SK-N-SH (cell line): ENCODE measurements at regions not wholly inside any gene's neighbourhood (a gene's known extent, or its start where the extent isn't known, plus 50 kb on each side); places are given as distances from the start of the nearest gene placed in this dataset.

ENCODE experiments used
- CTCF ChIA-PET: fragments of 300-600, 350-600 bp; formaldehyde crosslinking; extraction: SDS; loops from one replicate; lab custom pipeline; 2021; lab: Yijun Ruan, JAX
- POLR2A ChIA-PET: fragments of 350-600 bp; sonication (Branson Sonifier 250); formaldehyde crosslinking; extraction: SDS; loops from one replicate; lab custom pipeline; 2020; ENCODE audit warnings: antibody characterized with exemption, inconsistent platforms; lab: Yijun Ruan, JAX
- DNase-seq: peaks from one replicate; pipeline ENCODE4 v3.0.0; 2012
- H2AFZ ChIP-seq: fragments of 200-600 bp; sonication (generic); 2 replicates; pipeline ENCODE4 v1.8.1; 2016; ENCODE audit warnings: antibody characterized with exemption, mild to moderate bottlenecking, low read depth
- H3F3A ChIP-seq: fragments of 200-600 bp; sonication (generic); replicated peaks from 2 replicates; pipeline ENCODE3; 2016; ENCODE audit warnings: antibody characterized with exemption, mild to moderate bottlenecking; ENCODE audit not compliant: insufficient read depth
- H3K27ac ChIP-seq, 2 experiments: fragments of 200-500 bp in 1 of 2; fragments of 200-600 bp in 1 of 2; sonication (Bioruptor generic) in 1 of 2; sonication (generic), shearing (Covaris generic) in 1 of 2; 2 replicates each; pipeline versions ENCODE4 v1.5.1 to v1.6.1; 2014 to 2016; ENCODE audit warnings: low read depth in 2 of 2, inconsistent platforms in 1 of 2, low read length in 1 of 2, mild to moderate bottlenecking in 1 of 2, mixed read lengths in 1 of 2
- H3K27me3 ChIP-seq: fragments of 200-600 bp; sonication (generic), shearing (Covaris generic); 2 replicates; pipeline ENCODE4 v1.6.1; 2016; ENCODE audit warnings: mixed run types; ENCODE audit not compliant: insufficient read depth
- H3K36me3 ChIP-seq, 2 experiments: fragments of 200-500 bp in 1 of 2; fragments of 200-600 bp in 1 of 2; sonication (Bioruptor generic) in 1 of 2; sonication (generic) in 1 of 2; replicated peaks in 1 of 2; 2 replicates each; pipeline versions ENCODE3 to v1.5.1; 2014 to 2016; ENCODE audit warnings: low read length in 1 of 2, mild to moderate bottlenecking in 1 of 2; ENCODE audit not compliant: insufficient read depth in 2 of 2, control insufficient read depth in 1 of 2
- H3K4me1 ChIP-seq, 2 experiments: fragments of 200-500 bp in 1 of 2; fragments of 200-600 bp in 1 of 2; sonication (Bioruptor generic) in 1 of 2; sonication (generic), shearing (Covaris generic) in 1 of 2; 2 replicates each; pipeline versions ENCODE4 v1.5.1 to v1.6.1; 2014 to 2016; ENCODE audit warnings: low read depth in 1 of 2, low read length in 1 of 2, mixed run types in 1 of 2; ENCODE audit not compliant: insufficient read depth in 2 of 2, control insufficient read depth in 1 of 2
- H3K4me2 ChIP-seq: fragments of 200-600 bp; sonication (generic), shearing (Covaris generic); 2 replicates; pipeline ENCODE4 v1.6.1; 2017; ENCODE audit warnings: mixed run types
- H3K4me3 ChIP-seq, 2 experiments: fragments of 200-500 bp in 1 of 2; fragments of 200-600 bp in 1 of 2; sonication (Bioruptor generic) in 1 of 2; sonication (generic), shearing (Covaris generic) in 1 of 2; 2 replicates each; pipeline versions ENCODE4 v1.5.1 to v1.8.1; 2014 to 2016; ENCODE audit warnings: low read depth in 2 of 2, inconsistent platforms in 1 of 2, low read length in 1 of 2, mild to moderate bottlenecking in 1 of 2, mixed read lengths in 1 of 2, moderate library complexity in 1 of 2
- H3K79me2 ChIP-seq: fragments of 200-600 bp; sonication (generic); 2 replicates; pipeline ENCODE4 v1.8.1; 2017; ENCODE audit warnings: mild to moderate bottlenecking; ENCODE audit not compliant: insufficient read depth
- H3K9ac ChIP-seq: fragments of 200-600 bp; sonication (generic); 2 replicates; pipeline ENCODE4 v1.6.1; 2017; ENCODE audit warnings: mixed run types
- H3K9me2 ChIP-seq: fragments of 200-600 bp; sonication (generic); 2 replicates; pipeline ENCODE4 v1.6.1; 2017; ENCODE audit warnings: mixed run types
- H3K9me3 ChIP-seq: fragments of 200-600 bp; sonication (generic); 2 replicates; pipeline ENCODE4 v1.6.1; 2017; ENCODE audit warnings: mixed run types, mild to moderate bottlenecking, moderate library complexity
- H4K20me1 ChIP-seq: fragments of 200-600 bp; sonication (generic); 2 replicates; pipeline ENCODE4 v1.6.1; 2017; ENCODE audit warnings: mild to moderate bottlenecking, mixed run types; ENCODE audit not compliant: insufficient read depth
- ELF1 ChIP-seq: IDR thresholded peaks from 2 replicates; pipeline ENCODE4 v1.4.0; 2012
- EP300 ChIP-seq, 2 experiments: IDR thresholded peaks; 2 replicates each; pipeline versions ENCODE4 v1.4.0 to v1.6.1; 2012; ENCODE audit warnings: borderline replicate concordance in 1 of 2, low read depth in 1 of 2, low read length in 1 of 2
- FOXM1 ChIP-seq: IDR thresholded peaks from 2 replicates; pipeline ENCODE4 v1.4.0; 2012; ENCODE audit warnings: low read depth, mild to moderate bottlenecking
- GABPA ChIP-seq: IDR thresholded peaks from 2 replicates; pipeline ENCODE4 v1.4.0; 2012; ENCODE audit warnings: low read depth, mild to moderate bottlenecking
- GATA2 ChIP-seq: sonication (generic); formaldehyde crosslinking; IDR thresholded peaks from 2 replicates; pipeline ENCODE4 v1.5.0; 2020; ENCODE audit warnings: mild to moderate bottlenecking, missing genetic modification reagents
- MEF2A ChIP-seq: IDR thresholded peaks from 2 replicates; pipeline ENCODE4 v1.4.0; 2012; ENCODE audit warnings: low read depth, borderline replicate concordance
- RAD21 ChIP-seq: IDR thresholded peaks from 2 replicates; pipeline ENCODE4 v1.6.1; 2012; ENCODE audit warnings: mild to moderate bottlenecking, low read length
- REST ChIP-seq: IDR thresholded peaks from 2 replicates; pipeline ENCODE4 v1.6.1; 2012; ENCODE audit warnings: mild to moderate bottlenecking, low read depth, low read length, moderate library complexity
- RFX5 ChIP-seq: IDR thresholded peaks from 2 replicates; pipeline ENCODE4 v1.6.1; 2012; ENCODE audit warnings: mild to moderate bottlenecking, improper control_type of control experiment, low read length
- RXRA ChIP-seq: IDR thresholded peaks from 2 replicates; pipeline ENCODE4 v1.4.0; 2012; ENCODE audit warnings: low read depth, mild to moderate bottlenecking, borderline replicate concordance
- SIN3A ChIP-seq: IDR thresholded peaks from 2 replicates; pipeline ENCODE4 v1.6.1; 2012; ENCODE audit warnings: low read depth, mild to moderate bottlenecking, low read length, moderate library complexity, borderline replicate concordance
- SMC3 ChIP-seq: IDR thresholded peaks from 2 replicates; pipeline ENCODE4 v1.6.1; 2012; ENCODE audit warnings: low read depth, low read length, improper control_type of control experiment
- YY1 ChIP-seq: IDR thresholded peaks from 2 replicates; pipeline ENCODE4 v1.4.0; 2012; ENCODE audit warnings: low read depth, mild to moderate bottlenecking
- ZBTB33 ChIP-seq: IDR thresholded peaks from 2 replicates; pipeline ENCODE4 v1.4.0; 2012; ENCODE audit warnings: low read depth, borderline replicate concordance
- WGBS: methylation state at CpG from one replicate; pipeline ENCODE4 v1.1.6; 2017; ENCODE audit warnings: low lambda C conversion rate; 5-methylcytosine and 5-hydroxymethylcytosine counted together
- TF ChIP-seq, protein P1 (sequence below): IDR thresholded peaks from 2 replicates; pipeline ENCODE4 v1.4.0; 2012; ENCODE audit warnings: low read depth, borderline replicate concordance
- TF ChIP-seq, protein P2 (sequence below): IDR thresholded peaks from 2 replicates; pipeline ENCODE4 v1.4.0; 2012; ENCODE audit warnings: low read depth
- TF ChIP-seq, protein P3 (sequence below): fragments of 200-600 bp; sonication (generic); IDR thresholded peaks from 2 replicates; pipeline ENCODE4 v1.6.1; 2017; ENCODE audit warnings: antibody characterized with exemption, mild to moderate bottlenecking, moderate library complexity

DNA sequence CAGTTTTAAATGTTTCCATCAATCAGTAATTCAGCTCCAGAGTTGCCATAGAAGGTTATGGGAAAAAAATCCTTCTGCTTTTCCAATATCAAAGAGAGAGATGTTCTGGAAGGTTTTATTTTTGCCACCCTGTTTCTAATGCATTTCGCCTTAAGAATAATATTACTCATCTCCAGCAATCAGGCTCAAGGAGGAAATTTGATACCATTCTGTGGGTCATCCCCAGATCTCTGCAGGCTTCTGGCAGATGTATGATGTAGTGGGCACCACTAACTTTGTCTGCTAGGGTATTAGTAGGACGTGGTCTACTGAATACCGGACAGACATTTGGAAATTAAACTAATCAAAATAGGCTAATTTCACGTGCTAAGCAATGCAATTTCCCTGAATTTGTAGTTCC, 645.4 kb upstream of the TENM3 start:
- no peak overlapping the region for H3K9ac ChIP-seq
- DNase-seq: no peak
- H3K27ac ChIP-seq: no peak overlapping the region
- H3K9me2 ChIP-seq: no peaks in the 10 kb centered on the region
- no peak overlapping the region for H3K4me2 ChIP-seq
- no peak overlapping the region for H3K4me3 ChIP-seq
- H3K79me2 ChIP-seq: no peaks in the 10 kb centered on the region
- H3K27me3 ChIP-seq: no peaks in the 10 kb centered on the region
- H4K20me1 ChIP-seq: no peaks in the 10 kb centered on the region
- CTCF ChIA-PET: no interaction called here
- H3K36me3 ChIP-seq: no peaks in the 10 kb centered on the region
- WGBS: 52% methylated on average over 4 of the region's 4 CpGs
- no peaks in the 10 kb centered on the region for H3F3A ChIP-seq
- no peak overlapping the region for H2AFZ ChIP-seq
- no peaks in the 10 kb centered on the region; a peak in 1 of 4 replicates for H3K4me1 ChIP-seq
- TF ChIP-seq MEF2A (no peak), RFX5 (no peak), RXRA (no peak), GATA2 (CRISPR knock-in tag) (no peak), EP300 (IDR thresholded peaks at IDR 0.05; ENCODE audit: borderline replicate concordance in 1 of 2, low read depth in 1 of 2, low read length in 1 of 2) (no peak), SMC3 (no peak), RAD21 (no peak), FOXM1 (no peak), GABPA (no peak)
- TF ChIP-seq, protein P1, sequence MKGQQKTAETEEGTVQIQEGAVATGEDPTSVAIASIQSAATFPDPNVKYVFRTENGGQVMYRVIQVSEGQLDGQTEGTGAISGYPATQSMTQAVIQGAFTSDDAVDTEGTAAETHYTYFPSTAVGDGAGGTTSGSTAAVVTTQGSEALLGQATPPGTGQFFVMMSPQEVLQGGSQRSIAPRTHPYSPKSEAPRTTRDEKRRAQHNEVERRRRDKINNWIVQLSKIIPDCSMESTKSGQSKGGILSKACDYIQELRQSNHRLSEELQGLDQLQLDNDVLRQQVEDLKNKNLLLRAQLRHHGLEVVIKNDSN: no peak
- H3K9me3 ChIP-seq: no peaks in the 10 kb centered on the region
- POLR2A ChIA-PET: no interaction called here

- CTCF ChIA-PET: interaction anchor here (1.1 kb wide), 1 partner anchor 10 kb away, joined by 4 read pairs; no protein-coding TSS in a partner anchor
- Histone ChIP-seq H3K9me3 (no peaks in the 10 kb centered on the region), H3K79me2 (no peaks in the 10 kb centered on the region), H3K9ac (no peak overlapping the region), H3K36me3 (no peaks in the 10 kb centered on the region), H4K20me1 (no peaks in the 10 kb centered on the region), H3K4me1 (no peaks in the 10 kb centered on the region; a peak in 1 of 4 replicates), H3K4me2 (no peak overlapping the region), H3F3A (no peaks in the 10 kb centered on the region), H2AFZ (no peak overlapping the region), H3K27ac (no peak overlapping the region), H3K4me3 (no peak overlapping the region), H3K27me3 (no peaks in the 10 kb centered on the region), H3K9me2 (no peaks in the 10 kb centered on the region)
- TF ChIP-seq, protein P1: no peak
- no peak for TF ChIP-seq SMC3
- TF ChIP-seq REST: no peak
- TF ChIP-seq YY1: no peak
- TF ChIP-seq MEF2A: no peak
- TF ChIP-seq, protein P2, sequence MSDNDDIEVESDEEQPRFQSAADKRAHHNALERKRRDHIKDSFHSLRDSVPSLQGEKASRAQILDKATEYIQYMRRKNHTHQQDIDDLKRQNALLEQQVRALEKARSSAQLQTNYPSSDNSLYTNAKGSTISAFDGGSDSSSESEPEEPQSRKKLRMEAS: no peak
- TF ChIP-seq ZBTB33: no peak
- no peak for TF ChIP-seq ELF1
- TF ChIP-seq RXRA: no peak
- TF ChIP-seq SIN3A: no peak
- TF ChIP-seq, protein P3, sequence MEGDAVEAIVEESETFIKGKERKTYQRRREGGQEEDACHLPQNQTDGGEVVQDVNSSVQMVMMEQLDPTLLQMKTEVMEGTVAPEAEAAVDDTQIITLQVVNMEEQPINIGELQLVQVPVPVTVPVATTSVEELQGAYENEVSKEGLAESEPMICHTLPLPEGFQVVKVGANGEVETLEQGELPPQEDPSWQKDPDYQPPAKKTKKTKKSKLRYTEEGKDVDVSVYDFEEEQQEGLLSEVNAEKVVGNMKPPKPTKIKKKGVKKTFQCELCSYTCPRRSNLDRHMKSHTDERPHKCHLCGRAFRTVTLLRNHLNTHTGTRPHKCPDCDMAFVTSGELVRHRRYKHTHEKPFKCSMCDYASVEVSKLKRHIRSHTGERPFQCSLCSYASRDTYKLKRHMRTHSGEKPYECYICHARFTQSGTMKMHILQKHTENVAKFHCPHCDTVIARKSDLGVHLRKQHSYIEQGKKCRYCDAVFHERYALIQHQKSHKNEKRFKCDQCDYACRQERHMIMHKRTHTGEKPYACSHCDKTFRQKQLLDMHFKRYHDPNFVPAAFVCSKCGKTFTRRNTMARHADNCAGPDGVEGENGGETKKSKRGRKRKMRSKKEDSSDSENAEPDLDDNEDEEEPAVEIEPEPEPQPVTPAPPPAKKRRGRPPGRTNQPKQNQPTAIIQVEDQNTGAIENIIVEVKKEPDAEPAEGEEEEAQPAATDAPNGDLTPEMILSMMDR: no peak
- POLR2A ChIA-PET: no interaction called here
- no peak for DNase-seq
- WGBS: 65% methylated on average over 6 of the region's 6 CpGs
These were observed 644.1 kb upstream of the TENM3 start for GRCh38 chr4:181599134-181599533.
